Fibroblast of villous mesenchyme (primary cell): ENCODE measurements at regions not wholly inside any gene's neighbourhood (a gene's known extent, or its start where the extent isn't known, plus 50 kb on each side); places are given as distances from the start of the nearest gene placed in this dataset.
A peak's percentile ranks its signal among the peaks of the same experiment; 100 is the strongest.

Experiments
- DNase-seq: peaks from one replicate; pipeline ENCODE4 v3.0.0-alpha.2; 2010; ENCODE audit warnings: low read depth
- H3K4me3 ChIP-seq: 2 replicates; pipeline ENCODE4 v1.5.1; 2011; ENCODE audit warnings: low read depth, mild to moderate bottlenecking, low read length
- TF ChIP-seq, protein P1 (sequence below): IDR thresholded peaks from 2 replicates; pipeline ENCODE4 v1.5.1; 2012; ENCODE audit warnings: low read depth, mild to moderate bottlenecking, low read length; ENCODE audit not compliant: insufficient read depth

DNA sequence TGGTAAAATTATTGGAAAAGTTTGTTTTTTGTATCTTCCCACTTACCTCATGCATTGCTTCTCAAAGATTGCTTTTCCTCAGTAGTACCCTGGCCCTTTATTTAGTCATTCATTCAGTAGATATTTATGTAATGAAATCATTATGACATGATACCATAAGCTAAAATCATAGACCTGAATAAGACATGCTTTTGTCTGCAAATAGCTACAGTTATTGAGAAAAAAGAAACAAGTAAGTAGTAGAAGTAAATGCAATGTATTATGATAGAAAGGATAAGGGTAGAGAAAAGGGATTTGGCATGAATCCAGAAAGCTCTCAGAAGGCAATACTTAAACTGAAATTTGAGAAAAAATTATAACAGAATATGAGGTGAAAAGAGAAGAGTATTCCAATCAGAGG is 352.5 kb downstream of the GPM6A start:
- DNase-seq: no peak

DNA sequence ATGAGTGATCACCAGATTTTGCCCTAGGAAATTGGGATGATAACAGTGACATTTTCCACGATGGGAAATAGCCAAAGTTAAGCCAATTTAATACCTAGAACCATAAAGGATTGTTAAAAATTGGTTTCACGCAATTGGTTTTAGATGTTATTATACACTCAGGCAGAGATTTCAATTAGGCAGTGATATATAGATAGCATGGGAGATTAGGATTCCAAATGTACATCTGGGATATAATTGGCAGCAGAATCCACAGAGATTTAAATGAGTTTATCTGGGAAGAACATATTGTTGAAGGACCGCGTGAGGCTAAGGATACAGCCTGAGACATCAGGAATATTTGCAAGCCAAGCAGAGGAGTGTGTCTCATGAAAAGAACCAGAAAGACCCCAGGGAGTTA is 351.6 kb downstream of the GPM6A start:
- TF ChIP-seq, protein P1, sequence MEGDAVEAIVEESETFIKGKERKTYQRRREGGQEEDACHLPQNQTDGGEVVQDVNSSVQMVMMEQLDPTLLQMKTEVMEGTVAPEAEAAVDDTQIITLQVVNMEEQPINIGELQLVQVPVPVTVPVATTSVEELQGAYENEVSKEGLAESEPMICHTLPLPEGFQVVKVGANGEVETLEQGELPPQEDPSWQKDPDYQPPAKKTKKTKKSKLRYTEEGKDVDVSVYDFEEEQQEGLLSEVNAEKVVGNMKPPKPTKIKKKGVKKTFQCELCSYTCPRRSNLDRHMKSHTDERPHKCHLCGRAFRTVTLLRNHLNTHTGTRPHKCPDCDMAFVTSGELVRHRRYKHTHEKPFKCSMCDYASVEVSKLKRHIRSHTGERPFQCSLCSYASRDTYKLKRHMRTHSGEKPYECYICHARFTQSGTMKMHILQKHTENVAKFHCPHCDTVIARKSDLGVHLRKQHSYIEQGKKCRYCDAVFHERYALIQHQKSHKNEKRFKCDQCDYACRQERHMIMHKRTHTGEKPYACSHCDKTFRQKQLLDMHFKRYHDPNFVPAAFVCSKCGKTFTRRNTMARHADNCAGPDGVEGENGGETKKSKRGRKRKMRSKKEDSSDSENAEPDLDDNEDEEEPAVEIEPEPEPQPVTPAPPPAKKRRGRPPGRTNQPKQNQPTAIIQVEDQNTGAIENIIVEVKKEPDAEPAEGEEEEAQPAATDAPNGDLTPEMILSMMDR: no peak
- no peak overlapping the region for H3K4me3 ChIP-seq
- no peak for DNase-seq

More for the DNA sequence above, 352.5 kb downstream of the GPM6A start:
- no peak overlapping the region for H3K4me3 ChIP-seq
- TF ChIP-seq, protein P1: no peak

DNA sequence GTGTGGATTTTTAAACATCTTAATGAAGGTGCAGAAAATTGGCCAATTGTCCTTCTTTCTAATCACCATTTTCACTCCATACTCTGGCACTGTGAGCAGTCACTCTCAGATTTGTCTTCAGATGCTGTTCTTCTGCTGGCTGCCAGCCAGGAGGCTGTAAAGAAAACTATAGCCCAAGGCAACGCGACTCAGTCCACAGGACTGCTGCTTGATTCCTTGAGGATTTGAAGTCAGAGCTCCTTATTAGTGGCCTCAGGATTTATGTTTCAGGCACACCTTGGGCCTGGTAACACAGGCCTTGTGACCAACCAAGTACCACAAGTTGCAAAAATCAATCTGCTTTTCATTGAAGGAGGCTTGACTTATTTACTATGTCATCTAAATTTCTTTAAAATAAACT is 342.6 kb downstream of the GPM6A start:
- no peak overlapping the region for H3K4me3 ChIP-seq
- DNase-seq: peak; percentile 11
- TF ChIP-seq, protein P1: no peak

DNA sequence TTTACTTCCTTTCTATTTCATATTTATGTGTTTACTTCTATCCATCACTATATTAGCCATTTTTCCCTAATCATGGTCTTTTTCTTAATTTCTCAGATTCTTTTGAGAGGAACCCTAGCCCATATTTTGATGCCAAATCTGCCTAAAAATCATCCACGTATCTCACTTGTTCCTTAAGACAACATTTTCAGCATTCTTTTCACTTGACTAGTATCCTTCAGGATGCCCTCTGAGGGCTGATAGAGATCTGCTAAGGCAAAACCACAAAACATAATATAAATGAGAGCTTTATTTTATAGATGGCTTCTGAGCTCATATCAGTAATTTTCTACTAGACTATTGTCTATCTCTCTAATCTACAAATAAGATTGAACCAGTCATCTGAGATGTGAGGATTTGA is 341.9 kb downstream of the GPM6A start:
- TF ChIP-seq, protein P1: no peak
- DNase-seq: no peak
- no peak overlapping the region for H3K4me3 ChIP-seq

DNA sequence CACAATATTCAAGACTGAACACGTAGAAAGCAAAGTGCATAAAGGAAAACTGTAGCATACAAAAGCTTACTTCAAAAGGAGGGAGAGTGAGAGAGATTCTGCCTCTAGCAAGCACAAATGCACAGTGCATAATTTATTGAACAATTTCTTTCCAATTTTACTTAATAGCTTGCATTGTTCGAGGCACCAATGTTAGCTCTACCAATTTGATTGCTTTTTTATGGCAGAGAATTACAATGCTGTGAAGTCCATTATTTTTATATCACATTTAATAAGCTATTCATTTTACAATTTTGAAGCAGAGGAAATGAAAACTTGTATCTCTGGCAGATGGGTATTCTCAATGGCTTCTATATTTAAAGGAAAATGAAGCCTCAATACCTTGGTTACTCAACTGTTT is 331.7 kb downstream of the GPM6A start:
- DNase-seq: no peak

DNA sequence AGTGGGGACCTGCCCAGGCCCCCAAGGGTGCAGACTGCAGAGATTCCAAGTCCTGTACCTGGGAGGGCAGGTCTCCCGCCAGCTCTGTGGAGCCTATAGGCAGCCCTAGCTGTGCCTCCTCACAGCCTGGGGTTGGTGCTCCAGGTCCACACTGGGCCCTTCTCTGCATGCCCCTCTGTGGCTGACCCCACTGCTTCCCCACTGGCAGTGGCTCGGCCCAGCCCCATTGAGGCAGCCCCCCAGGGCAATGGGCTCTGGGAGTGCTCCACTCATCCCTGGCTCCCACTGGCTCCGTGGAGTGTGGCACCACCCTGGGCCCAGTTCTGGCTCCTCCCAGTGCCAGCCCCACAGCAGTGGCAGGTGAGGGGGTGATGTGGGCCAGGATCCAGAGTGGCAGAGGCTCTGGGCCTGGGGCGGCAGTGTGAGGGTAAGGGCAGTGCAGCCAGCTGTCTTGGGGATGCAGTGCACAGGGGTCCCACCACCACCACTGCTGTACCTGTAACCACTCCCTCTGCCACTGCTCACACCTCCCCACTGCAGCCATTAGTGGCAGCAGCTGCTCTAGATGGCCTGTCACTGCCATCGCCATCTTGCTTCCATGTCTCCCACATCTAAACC is 312.2 kb downstream of the GPM6A start:
- TF ChIP-seq, protein P1: no peak
- H3K4me3 ChIP-seq: no peak overlapping the region
- no peak for DNase-seq

More for the DNA sequence above, 331.7 kb downstream of the GPM6A start:
- TF ChIP-seq, protein P1: no peak
- H3K4me3 ChIP-seq: no peak overlapping the region

DNA sequence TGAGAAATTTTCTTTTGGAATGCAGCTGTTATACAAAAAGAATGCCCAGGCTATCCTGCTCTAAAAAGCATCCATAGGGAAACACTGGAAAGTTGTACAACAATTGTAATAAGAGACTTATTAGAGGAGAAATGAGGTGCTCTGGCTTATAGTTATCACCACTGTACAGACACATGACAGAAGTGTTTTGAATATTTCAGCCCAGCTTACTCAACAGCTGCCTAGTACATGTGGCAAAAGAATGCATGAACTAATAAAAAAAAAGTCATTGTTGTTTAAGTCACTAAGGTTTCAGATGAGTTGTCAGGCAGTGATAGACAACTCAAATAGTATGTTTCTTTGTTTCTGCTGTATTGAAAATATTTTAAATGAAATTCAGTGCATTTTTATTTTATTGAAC is 307.7 kb downstream of the GPM6A start:
- peak; percentile 48 for DNase-seq
- no peak overlapping the region for H3K4me3 ChIP-seq
- TF ChIP-seq, protein P1: no peak
